ENCODE measurements at regions not wholly inside any gene's neighbourhood (a gene's known extent, or its start where the extent isn't known, plus 50 kb on each side); places are given as distances from the start of the nearest gene placed in this dataset.
"Not testable (repeated sequence)": the region's sequence is repeated elsewhere in the genome, so short reads cannot be mapped to it uniquely, and the experiment has no call there.

- no peaks in the 10 kb centered on the region for H3K36me3 ChIP-seq (ENCODE audit: control insufficient read depth, insufficient read depth, low read length)
These were observed 55.7 kb upstream of the FAT3 start for GRCh38 chr11:92168936-92169335.

GRCh38 chr11:92167571-92167970, 57.0 kb upstream of the FAT3 start:
- Histone ChIP-seq H3K4me3 (ENCODE audit: low read depth, low read length) (no peak overlapping the region), H3K27me3 (ENCODE audit: control insufficient read depth, insufficient read depth, low read length) (no peaks in the 10 kb centered on the region), H3K27ac (ENCODE audit: low read depth, low read length) (no peak overlapping the region), H3K36me3 (ENCODE audit: control insufficient read depth, insufficient read depth, low read length) (no peaks in the 10 kb centered on the region), H3K4me1 (ENCODE audit: control insufficient read depth, insufficient read depth, low read length) (no peaks in the 10 kb centered on the region), H3K9me3 (ENCODE audit: control insufficient read depth, insufficient read depth, low read depth, low read length) (peaks cover 8% of the 10 kb centered on the region), H3K9ac (ENCODE audit: low read length) (no peak overlapping the region)

More at GRCh38 chr11:92168936-92169335, 55.7 kb upstream of the FAT3 start:
- no peaks in the 10 kb centered on the region for H3K4me1 ChIP-seq (ENCODE audit: control insufficient read depth, insufficient read depth, low read length)
- no peak overlapping the region for H3K9ac ChIP-seq (ENCODE audit: low read length)
- H3K27me3 ChIP-seq (ENCODE audit: control insufficient read depth, insufficient read depth, low read length), result no peaks in the 10 kb centered on the region
- H3K27ac ChIP-seq (ENCODE audit: low read depth, low read length), result no peak overlapping the region
- peaks cover 8% of the 10 kb centered on the region for H3K9me3 ChIP-seq (ENCODE audit: control insufficient read depth, insufficient read depth, low read depth, low read length)
- no peak overlapping the region for H3K4me3 ChIP-seq (ENCODE audit: low read depth, low read length)

GRCh38 chr11:92166335-92166734, 58.3 kb upstream of the FAT3 start:
- no peak overlapping the region for H3K4me3 ChIP-seq (ENCODE audit: low read depth, low read length)
- H3K27ac ChIP-seq (ENCODE audit: low read depth, low read length), result no peak overlapping the region
- no peak overlapping the region for H3K9ac ChIP-seq (ENCODE audit: low read length)
- no peaks in the 10 kb centered on the region for H3K36me3 ChIP-seq (ENCODE audit: control insufficient read depth, insufficient read depth, low read length)
- no peaks in the 10 kb centered on the region for H3K27me3 ChIP-seq (ENCODE audit: control insufficient read depth, insufficient read depth, low read length)
- no peaks in the 10 kb centered on the region for H3K4me1 ChIP-seq (ENCODE audit: control insufficient read depth, insufficient read depth, low read length)
- H3K9me3 ChIP-seq (ENCODE audit: control insufficient read depth, insufficient read depth, low read depth, low read length), result peaks cover 8% of the 10 kb centered on the region

- Histone ChIP-seq H3K27ac (ENCODE audit: low read depth, low read length) (no peak overlapping the region), H3K9ac (ENCODE audit: low read length) (no peak overlapping the region), H3K9me3 (ENCODE audit: control insufficient read depth, insufficient read depth, low read depth, low read length) (peaks cover 4% of the 10 kb centered on the region), H3K4me3 (ENCODE audit: low read depth, low read length) (no peak overlapping the region), H3K4me1 (ENCODE audit: control insufficient read depth, insufficient read depth, low read length) (no peaks in the 10 kb centered on the region), H3K27me3 (ENCODE audit: control insufficient read depth, insufficient read depth, low read length) (no peaks in the 10 kb centered on the region), H3K36me3 (ENCODE audit: control insufficient read depth, insufficient read depth, low read length) (no peaks in the 10 kb centered on the region)
These were observed 60.7 kb upstream of the FAT3 start for GRCh38 chr11:92163879-92164278.

GRCh38 chr11:92162776-92163175, 61.8 kb upstream of the FAT3 start:
- Histone ChIP-seq H3K9ac (ENCODE audit: low read length) (no peak overlapping the region), H3K27me3 (ENCODE audit: control insufficient read depth, insufficient read depth, low read length) (no peaks in the 10 kb centered on the region), H3K27ac (ENCODE audit: low read depth, low read length) (no peak overlapping the region), H3K9me3 (ENCODE audit: control insufficient read depth, insufficient read depth, low read depth, low read length) (no peaks in the 10 kb centered on the region), H3K4me3 (ENCODE audit: low read depth, low read length) (no peak overlapping the region), H3K4me1 (ENCODE audit: control insufficient read depth, insufficient read depth, low read length) (no peaks in the 10 kb centered on the region), H3K36me3 (ENCODE audit: control insufficient read depth, insufficient read depth, low read length) (no peaks in the 10 kb centered on the region)

GRCh38 chr11:92159931-92160330, 64.7 kb upstream of the FAT3 start:
- Histone ChIP-seq H3K27ac (ENCODE audit: low read depth, low read length) (no peak overlapping the region), H3K9ac (ENCODE audit: low read length) (no peak overlapping the region), H3K4me3 (ENCODE audit: low read depth, low read length) (no peak overlapping the region), H3K27me3 (ENCODE audit: control insufficient read depth, insufficient read depth, low read length) (no peaks in the 10 kb centered on the region), H3K9me3 (ENCODE audit: control insufficient read depth, insufficient read depth, low read depth, low read length) (peaks cover 4% of the 10 kb centered on the region; the same call in 1 of the 2 replicates), H3K4me1 (ENCODE audit: control insufficient read depth, insufficient read depth, low read length) (no peaks in the 10 kb centered on the region), H3K36me3 (ENCODE audit: control insufficient read depth, insufficient read depth, low read length) (no peaks in the 10 kb centered on the region)

- not testable (repeated sequence) for H3K27ac ChIP-seq (ENCODE audit: low read depth, low read length); H3K9me3 ChIP-seq (ENCODE audit: control insufficient read depth, insufficient read depth, low read depth, low read length); H3K4me1 ChIP-seq (ENCODE audit: control insufficient read depth, insufficient read depth, low read length); H3K27me3 ChIP-seq (ENCODE audit: control insufficient read depth, insufficient read depth, low read length); H3K4me3 ChIP-seq (ENCODE audit: low read depth, low read length); H3K9ac ChIP-seq (ENCODE audit: low read length); H3K36me3 ChIP-seq (ENCODE audit: control insufficient read depth, insufficient read depth, low read length)
These were observed 67.2 kb upstream of the FAT3 start for GRCh38 chr11:92157390-92157789.

GRCh38 chr11:92154611-92155010, 70.0 kb upstream of the FAT3 start:
- Histone ChIP-seq H3K27me3 (ENCODE audit: control insufficient read depth, insufficient read depth, low read length) (no peaks in the 10 kb centered on the region), H3K9ac (ENCODE audit: low read length) (no peak overlapping the region), H3K4me1 (ENCODE audit: control insufficient read depth, insufficient read depth, low read length) (no peaks in the 10 kb centered on the region), H3K27ac (ENCODE audit: low read depth, low read length) (no peak overlapping the region), H3K9me3 (ENCODE audit: control insufficient read depth, insufficient read depth, low read depth, low read length) (peaks cover 4% of the 10 kb centered on the region; the same call in 1 of the 2 replicates), H3K4me3 (ENCODE audit: low read depth, low read length) (no peak overlapping the region), H3K36me3 (ENCODE audit: control insufficient read depth, insufficient read depth, low read length) (no peaks in the 10 kb centered on the region)

- Histone ChIP-seq H3K9me3 (ENCODE audit: control insufficient read depth, insufficient read depth, low read depth, low read length) (peaks cover 4% of the 10 kb centered on the region; the same call in 1 of the 2 replicates), H3K4me1 (ENCODE audit: control insufficient read depth, insufficient read depth, low read length) (no peaks in the 10 kb centered on the region), H3K36me3 (ENCODE audit: control insufficient read depth, insufficient read depth, low read length) (no peaks in the 10 kb centered on the region), H3K9ac (ENCODE audit: low read length) (no peak overlapping the region), H3K27me3 (ENCODE audit: control insufficient read depth, insufficient read depth, low read length) (no peaks in the 10 kb centered on the region), H3K4me3 (ENCODE audit: low read depth, low read length) (no peak overlapping the region), H3K27ac (ENCODE audit: low read depth, low read length) (no peak overlapping the region)
These were observed 70.5 kb upstream of the FAT3 start for GRCh38 chr11:92154110-92154509.

GRCh38 chr11:92153542-92153941, 71.1 kb upstream of the FAT3 start:
- no peak overlapping the region for H3K27ac ChIP-seq (ENCODE audit: low read depth, low read length)
- H3K9ac ChIP-seq (ENCODE audit: low read length), result no peak overlapping the region
- no peaks in the 10 kb centered on the region for H3K4me1 ChIP-seq (ENCODE audit: control insufficient read depth, insufficient read depth, low read length)
- H3K36me3 ChIP-seq (ENCODE audit: control insufficient read depth, insufficient read depth, low read length), result no peaks in the 10 kb centered on the region
- H3K4me3 ChIP-seq (ENCODE audit: low read depth, low read length), result no peak overlapping the region
- H3K27me3 ChIP-seq (ENCODE audit: control insufficient read depth, insufficient read depth, low read length), result no peaks in the 10 kb centered on the region
- H3K9me3 ChIP-seq (ENCODE audit: control insufficient read depth, insufficient read depth, low read depth, low read length), result peaks cover 4% of the 10 kb centered on the region; the same call in 1 of the 2 replicates

GRCh38 chr11:92152245-92152644, 72.4 kb upstream of the FAT3 start:
- no peak overlapping the region for H3K9ac ChIP-seq (ENCODE audit: low read length)
- H3K27me3 ChIP-seq (ENCODE audit: control insufficient read depth, insufficient read depth, low read length), result no peaks in the 10 kb centered on the region
- no peak overlapping the region for H3K4me3 ChIP-seq (ENCODE audit: low read depth, low read length)
- H3K36me3 ChIP-seq (ENCODE audit: control insufficient read depth, insufficient read depth, low read length), result no peaks in the 10 kb centered on the region
- no peaks in the 10 kb centered on the region for H3K4me1 ChIP-seq (ENCODE audit: control insufficient read depth, insufficient read depth, low read length)
- H3K9me3 ChIP-seq (ENCODE audit: control insufficient read depth, insufficient read depth, low read depth, low read length), result peaks cover 4% of the 10 kb centered on the region; the same call in 1 of the 2 replicates
- H3K27ac ChIP-seq (ENCODE audit: low read depth, low read length), result no peak overlapping the region

- Histone ChIP-seq H3K4me3 (ENCODE audit: low read depth, low read length) (no peak overlapping the region), H3K4me1 (ENCODE audit: control insufficient read depth, insufficient read depth, low read length) (no peaks in the 10 kb centered on the region), H3K27ac (ENCODE audit: low read depth, low read length) (no peak overlapping the region), H3K27me3 (ENCODE audit: control insufficient read depth, insufficient read depth, low read length) (no peaks in the 10 kb centered on the region), H3K36me3 (ENCODE audit: control insufficient read depth, insufficient read depth, low read length) (no peaks in the 10 kb centered on the region), H3K9me3 (ENCODE audit: control insufficient read depth, insufficient read depth, low read depth, low read length) (no peaks in the 10 kb centered on the region), H3K9ac (ENCODE audit: low read length) (no peak overlapping the region)
These were observed 74.6 kb upstream of the FAT3 start for GRCh38 chr11:92149996-92150395.
